Limb (tissue), 2 donors: ENCODE measurements at regions not wholly inside any gene's neighbourhood (a gene's known extent, or its start where the extent isn't known, plus 50 kb on each side); places are given as distances from the start of the nearest gene placed in this dataset.

Experiments
- DNase-seq, 2 donors: peaks; one replicate each; pipeline ENCODE4 v3.0.0-alpha.2; 2016; ENCODE audit errors: extremely low spot score in 2 of 2

- DNase-seq = no peak
Observed at GRCh38 chr12:124458992-124459851, 108.2 kb downstream of the NCOR2 start.

GRCh38 chr12:124458220-124458991 lies 109.0 kb downstream of the NCOR2 start:
- no peak for DNase-seq

DNA sequence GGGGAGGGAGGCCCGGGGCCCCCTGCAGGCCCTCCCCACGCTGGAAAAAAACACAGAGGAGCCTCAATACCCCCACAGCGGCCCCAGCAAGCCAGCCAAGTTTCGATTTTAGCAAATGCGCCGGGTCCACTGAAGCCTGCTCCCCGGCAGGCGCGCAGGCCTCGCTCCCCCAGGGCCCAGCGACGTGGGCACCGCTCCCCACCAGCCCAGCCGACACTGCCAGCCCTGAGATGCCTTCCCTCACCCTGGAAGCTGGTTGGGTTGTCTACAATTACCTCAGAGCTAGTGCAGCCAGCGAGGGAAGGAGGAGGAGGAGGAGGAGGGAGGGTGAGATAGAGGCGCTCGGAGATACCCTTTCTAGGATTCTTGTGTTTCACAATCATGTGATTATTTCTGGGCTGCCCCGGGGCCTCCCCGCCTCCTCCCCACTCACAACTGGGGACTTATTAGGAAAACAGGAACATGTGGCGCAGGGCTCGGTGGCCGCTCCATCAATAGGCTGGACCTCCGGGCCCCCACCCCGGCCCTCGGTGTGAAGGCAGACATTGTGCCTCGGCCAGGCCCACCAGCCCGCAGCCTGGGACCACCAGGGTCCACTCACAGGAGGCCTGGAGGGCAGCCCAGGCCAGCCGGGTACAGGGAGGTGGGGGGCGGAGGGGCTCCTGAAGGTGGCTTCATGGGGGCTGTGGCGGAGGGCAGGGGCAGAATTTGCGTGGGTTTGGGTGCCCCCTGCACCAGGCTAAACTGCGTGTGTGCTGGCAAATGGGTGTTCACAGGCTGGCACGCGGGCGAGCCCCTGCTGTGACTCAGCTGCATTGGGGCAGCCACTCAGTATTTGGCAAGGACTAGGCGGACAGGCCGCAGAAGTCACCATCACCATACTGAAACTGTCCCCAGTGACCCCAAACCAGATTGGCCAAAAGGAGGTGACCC lies 109.9 kb downstream of the NCOR2 start:
- peak; percentile 45 to 64 for DNase-seq

DNA sequence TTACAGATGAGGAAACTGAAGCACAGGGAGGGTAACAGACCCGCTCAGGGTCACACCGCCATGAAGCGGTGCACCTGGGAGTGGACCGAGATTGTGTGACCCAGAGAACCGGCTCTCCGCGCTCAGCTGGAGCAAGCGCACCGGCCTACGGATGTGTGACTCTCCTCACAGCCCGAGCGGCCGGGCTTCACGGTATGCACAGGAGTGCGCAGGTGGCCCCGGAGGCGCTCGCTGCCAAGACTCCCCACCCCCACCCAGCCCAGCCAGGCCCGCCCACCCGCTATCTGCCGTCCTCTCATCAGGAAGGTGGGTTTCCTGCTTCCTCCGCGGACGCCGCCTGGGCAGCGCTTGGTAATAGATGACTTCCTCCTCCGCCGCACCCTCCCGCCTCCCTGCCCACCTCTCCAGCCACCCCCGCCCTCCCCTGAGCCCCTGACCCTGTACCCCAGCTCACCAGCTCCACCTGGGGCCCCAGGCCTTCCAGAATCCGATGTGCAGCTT lies 110.7 kb downstream of the NCOR2 start:
- DNase-seq = no peak

DNA sequence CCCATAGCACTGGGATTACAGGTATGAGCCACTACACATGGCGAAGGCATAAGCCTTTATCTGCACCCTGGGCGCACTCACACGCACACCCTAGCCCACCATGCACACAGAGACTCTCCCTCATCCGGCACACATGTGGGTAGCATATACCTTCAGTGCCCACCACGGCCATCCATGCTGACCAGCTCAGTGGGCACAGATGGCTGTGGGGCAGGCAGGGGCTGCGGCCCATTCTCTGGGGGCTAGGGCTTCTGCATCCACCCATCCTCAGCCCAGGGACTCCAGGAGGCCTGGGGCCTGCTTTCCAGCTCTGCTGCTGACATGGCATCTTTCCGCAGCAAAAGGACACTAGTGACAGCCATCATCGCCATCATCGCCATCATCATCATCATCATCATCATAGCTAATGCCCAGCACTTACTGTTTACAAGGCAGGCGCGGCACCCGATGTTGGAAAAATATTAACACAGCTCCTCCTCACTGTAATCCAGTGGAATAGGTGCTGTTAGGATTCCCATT lies 111.2 kb downstream of the NCOR2 start:
- no peak for DNase-seq

DNA sequence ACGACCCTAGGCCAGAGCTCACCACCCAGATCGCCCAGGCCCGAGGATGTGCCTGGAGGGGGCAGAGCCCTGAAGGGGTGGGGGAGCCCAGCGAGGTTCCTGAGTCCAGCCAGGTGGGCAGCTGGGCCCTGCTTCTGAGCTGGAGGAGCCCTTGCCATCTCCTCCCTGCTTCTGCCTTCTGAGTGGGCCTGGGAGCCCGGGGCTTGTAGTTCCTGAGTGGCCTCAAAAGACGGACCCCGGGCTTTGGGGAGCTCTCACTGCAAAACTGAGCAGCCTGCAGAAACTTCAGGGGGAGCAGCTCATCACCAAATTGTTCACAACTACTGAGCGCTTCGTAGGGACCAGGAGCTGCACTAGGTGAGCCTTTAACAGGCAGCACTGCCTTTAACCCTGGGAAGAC lies 112.1 kb downstream of the NCOR2 start:
- DNase-seq = no peak

GRCh38 chr12:124454735-124455134 lies 112.7 kb downstream of the NCOR2 start:
- DNase-seq = no peak

GRCh38 chr12:124454352-124454725 lies 113.1 kb downstream of the NCOR2 start:
- DNase-seq = no peak

- peak; percentile 58 to 68 for DNase-seq
Observed at GRCh38 chr12:124453419-124454351, 113.7 kb downstream of the NCOR2 start.

- DNase-seq = no peak
Observed at GRCh38 chr12:124452576-124453331, 114.7 kb downstream of the NCOR2 start.

DNA sequence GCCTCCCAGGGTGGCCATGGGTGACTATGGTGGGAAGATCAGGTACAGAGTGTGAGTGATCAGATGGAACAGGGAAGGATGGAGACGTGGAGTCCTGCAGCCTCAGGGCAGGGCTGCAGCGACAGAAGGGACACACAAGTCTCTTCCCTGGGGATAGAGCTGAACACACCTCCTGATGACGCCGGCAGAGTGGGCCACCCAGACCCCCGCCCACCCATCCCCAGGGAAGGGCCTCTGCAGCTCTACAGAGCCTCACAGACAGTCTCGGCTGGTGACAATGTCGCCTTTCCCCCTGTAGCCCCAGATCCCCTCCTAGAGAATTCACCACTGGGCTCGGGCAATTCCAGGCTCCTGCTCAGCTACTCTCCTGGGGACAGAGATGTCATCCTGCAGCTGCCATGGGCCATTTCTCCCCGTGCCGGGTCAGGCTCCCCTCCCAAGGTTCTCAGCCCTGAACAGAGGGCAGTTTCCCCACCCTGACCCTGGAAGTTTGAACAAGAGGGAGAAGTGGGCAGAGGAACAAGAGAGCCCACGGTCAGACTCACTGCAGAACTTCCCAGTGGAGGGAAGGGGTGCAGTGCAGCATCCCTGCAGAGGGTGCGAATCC lies 115.7 kb downstream of the NCOR2 start:
- DNase-seq = no peak

DNA sequence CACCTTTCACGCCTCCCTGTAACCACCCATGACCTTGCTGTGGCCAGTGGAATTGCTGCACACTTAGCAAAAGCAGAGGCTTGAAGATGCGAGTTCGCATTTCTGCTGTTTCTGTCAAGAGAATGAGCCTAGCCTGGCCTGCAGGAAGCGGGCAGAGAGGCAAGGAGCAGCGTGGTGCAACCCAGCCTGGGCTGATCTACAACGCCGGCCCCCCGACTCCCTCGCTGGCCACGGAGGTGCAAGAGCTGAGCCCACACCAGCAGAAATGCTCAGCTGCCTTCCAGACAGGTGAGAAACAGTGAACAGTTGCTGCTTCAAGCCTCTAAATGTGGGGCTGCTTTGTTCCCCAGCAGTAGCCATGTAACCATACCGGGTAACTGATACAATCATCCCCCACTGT lies 116.4 kb downstream of the NCOR2 start:
- DNase-seq = no peak

DNA sequence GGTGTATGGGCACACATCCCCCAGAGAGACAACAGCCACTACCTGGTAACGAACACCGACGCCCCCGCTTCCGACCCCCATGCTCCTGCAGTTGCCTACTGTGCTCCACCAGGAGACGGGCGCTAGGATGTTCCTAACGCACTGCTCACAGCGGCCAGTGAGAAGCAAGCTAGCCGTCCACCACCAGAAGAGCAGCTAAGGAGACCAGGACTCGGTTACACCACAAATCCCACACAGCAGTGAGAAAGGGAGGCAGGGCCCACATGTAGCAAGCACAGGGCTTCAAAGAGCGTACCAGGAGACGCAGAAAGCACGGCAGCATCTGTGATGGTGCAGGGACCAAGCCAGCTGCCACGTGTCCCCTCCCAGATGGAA lies 117.0 kb downstream of the NCOR2 start:
- no peak for DNase-seq

DNA sequence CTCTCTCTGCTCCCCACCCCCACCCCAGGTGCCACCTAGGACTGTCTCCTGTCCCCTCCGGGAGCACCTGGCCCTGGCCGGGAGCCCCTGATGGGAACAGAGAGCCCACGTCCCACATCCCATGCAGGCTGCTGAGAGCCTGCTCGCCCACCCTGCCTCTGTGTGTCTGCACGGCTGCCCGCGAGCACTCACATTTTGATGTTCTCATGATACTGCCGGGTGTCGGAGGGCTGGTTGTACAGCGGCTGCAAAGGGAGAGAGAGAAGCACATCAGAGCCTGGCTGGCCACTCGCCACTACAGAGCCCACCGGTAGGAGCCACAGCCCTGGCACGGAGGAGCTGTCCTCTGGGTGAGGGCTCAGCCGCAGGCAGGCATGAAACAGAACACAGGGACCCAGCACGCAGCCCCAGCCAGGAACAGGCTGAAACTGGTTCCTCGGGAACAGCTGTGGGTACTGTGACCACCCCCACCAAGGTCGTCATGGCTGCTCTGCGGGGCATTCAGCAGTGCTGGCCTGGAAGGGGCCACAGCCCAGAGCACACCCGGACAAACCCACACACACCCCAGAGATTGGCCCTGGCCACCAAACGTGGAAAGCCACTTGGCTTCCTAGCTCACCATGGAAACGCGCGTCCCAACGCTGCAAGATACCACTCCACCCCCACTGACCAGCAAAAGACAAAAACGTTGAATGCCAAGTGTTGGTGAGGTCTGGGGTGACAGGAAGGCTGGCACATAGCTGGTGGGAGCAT lies 117.6 kb downstream of the NCOR2 start:
- DNase-seq = no peak

DNA sequence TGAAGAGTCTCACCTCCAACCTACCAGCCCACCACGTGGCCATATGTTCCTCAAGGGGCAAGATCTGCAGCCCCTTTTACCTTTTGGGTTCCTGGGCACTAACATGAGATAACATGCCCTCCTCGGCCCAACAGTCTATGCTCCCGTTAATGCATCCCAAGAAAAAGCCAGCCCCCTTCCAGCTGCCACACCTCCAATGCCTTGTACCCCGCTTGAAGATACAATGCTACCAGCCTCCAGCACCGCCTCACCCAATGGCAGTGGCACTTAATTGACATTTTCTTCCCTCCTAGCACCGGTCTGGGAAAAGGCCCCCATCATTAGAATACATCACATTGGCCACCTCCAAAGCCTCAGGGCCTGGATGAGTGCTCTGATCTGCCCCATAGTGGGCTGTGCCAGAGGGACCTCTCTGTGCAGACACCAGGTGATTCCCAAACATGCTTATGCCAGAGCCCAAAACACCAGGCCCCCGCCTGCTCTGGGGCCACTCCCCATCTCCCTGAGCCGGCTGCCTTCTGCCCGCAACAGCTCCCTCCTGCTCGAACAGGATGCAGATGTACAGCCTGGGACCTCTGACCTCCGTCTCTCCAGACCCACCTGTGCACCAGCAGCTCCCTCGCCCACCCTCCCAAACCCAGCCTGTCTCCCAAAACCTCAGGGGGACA lies 118.3 kb downstream of the NCOR2 start:
- DNase-seq = no peak

GRCh38 chr12:124448241-124448954 lies 119.0 kb downstream of the NCOR2 start:
- DNase-seq = no peak

DNA sequence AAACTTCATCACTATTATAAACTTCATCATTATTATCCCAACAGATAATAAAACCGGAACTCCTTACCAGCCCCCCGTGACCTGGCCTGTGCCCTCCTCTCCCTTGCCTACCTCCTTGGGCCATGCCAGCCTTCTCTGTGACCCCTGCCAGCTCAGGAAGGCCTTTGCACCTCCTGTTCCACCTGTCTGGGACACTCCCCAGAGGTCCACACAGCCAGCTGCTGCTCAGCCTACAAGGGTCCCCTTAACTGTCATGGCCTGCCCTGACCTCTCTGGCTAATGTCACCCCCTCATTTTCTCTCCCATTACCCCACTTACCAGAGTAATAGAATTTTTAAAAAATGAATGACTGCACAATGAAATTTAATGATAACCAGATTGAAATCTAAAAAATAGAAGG lies 121.0 kb downstream of the NCOR2 start:
- no peak for DNase-seq
